Chondrocyte (in vitro differentiated cells): ENCODE measurements at regions not wholly inside any gene's neighbourhood (a gene's known extent, or its start where the extent isn't known, plus 50 kb on each side); places are given as distances from the start of the nearest gene placed in this dataset.

Experiments used
- DNase-seq: peaks from one replicate; pipeline ENCODE4 v3.0.0; 2021; ENCODE audit warnings: mixed read lengths, low spot score
- H3K27ac Mint-ChIP-seq: one replicate; pipeline ENCODE4 v1.8.0; 2021; ENCODE audit warnings: mild to moderate bottlenecking, moderate library complexity, mixed read lengths; ENCODE audit not compliant: unreplicated experiment
- H3K27me3 Mint-ChIP-seq: 2 replicates; pipeline ENCODE4 v1.8.0; 2021; ENCODE audit warnings: low read depth, mixed read lengths
- H3K36me3 Mint-ChIP-seq: 2 replicates; pipeline ENCODE4 v1.8.0; 2021; ENCODE audit warnings: low read depth, mixed read lengths
- H3K4me1 Mint-ChIP-seq: 2 replicates; pipeline ENCODE4 v1.8.0; 2021; ENCODE audit warnings: low read depth, mild to moderate bottlenecking, mixed read lengths
- H3K4me3 Mint-ChIP-seq: one replicate; pipeline ENCODE4 v1.8.0; 2021; ENCODE audit warnings: mild to moderate bottlenecking, moderate library complexity, mixed read lengths; ENCODE audit not compliant: unreplicated experiment
- H3K9me3 Mint-ChIP-seq: 2 replicates; pipeline ENCODE4 v1.8.0; 2021; ENCODE audit warnings: low read depth, mixed read lengths
- TF ChIP-seq, protein P1 (sequence below): fragments of 200-600 bp; sonication (generic); IDR thresholded peaks from 2 replicates; pipeline ENCODE4 v1.5.0; 2021; ENCODE audit warnings: antibody characterized with exemption, mild to moderate bottlenecking, moderate library complexity

DNA sequence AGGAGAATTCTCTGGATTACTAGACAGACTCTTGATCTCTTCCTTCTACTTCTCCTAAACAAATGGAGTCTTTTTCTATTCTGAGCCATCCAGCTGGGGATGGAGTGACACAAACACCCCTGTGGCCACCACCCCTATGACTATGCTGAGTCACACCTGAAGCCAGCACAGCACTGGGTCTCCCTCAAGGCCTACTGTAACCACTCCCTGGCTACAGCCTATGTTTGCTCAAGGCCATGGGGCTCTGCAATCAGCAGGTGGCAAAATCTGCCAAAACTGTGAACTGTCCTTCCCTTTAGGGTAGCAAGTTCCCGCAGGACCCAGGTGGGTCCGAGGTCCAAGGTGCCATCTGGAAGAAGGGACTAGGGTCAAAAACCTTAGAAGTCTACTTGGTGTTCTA is 132.3 kb downstream of the TINAG start:
- H3K4me3 Mint-ChIP-seq = no peak overlapping the region
- no peaks in the 10 kb centered on the region for H3K4me1 Mint-ChIP-seq
- H3K36me3 Mint-ChIP-seq = peaks cover 1% of the 10 kb centered on the region
- peaks cover 2% of the 10 kb centered on the region for H3K27me3 Mint-ChIP-seq
- TF ChIP-seq, protein P1, sequence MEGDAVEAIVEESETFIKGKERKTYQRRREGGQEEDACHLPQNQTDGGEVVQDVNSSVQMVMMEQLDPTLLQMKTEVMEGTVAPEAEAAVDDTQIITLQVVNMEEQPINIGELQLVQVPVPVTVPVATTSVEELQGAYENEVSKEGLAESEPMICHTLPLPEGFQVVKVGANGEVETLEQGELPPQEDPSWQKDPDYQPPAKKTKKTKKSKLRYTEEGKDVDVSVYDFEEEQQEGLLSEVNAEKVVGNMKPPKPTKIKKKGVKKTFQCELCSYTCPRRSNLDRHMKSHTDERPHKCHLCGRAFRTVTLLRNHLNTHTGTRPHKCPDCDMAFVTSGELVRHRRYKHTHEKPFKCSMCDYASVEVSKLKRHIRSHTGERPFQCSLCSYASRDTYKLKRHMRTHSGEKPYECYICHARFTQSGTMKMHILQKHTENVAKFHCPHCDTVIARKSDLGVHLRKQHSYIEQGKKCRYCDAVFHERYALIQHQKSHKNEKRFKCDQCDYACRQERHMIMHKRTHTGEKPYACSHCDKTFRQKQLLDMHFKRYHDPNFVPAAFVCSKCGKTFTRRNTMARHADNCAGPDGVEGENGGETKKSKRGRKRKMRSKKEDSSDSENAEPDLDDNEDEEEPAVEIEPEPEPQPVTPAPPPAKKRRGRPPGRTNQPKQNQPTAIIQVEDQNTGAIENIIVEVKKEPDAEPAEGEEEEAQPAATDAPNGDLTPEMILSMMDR = no peak
- DNase-seq = no peak
- no peak overlapping the region for H3K27ac Mint-ChIP-seq
- no peaks in the 10 kb centered on the region for H3K9me3 Mint-ChIP-seq

DNA sequence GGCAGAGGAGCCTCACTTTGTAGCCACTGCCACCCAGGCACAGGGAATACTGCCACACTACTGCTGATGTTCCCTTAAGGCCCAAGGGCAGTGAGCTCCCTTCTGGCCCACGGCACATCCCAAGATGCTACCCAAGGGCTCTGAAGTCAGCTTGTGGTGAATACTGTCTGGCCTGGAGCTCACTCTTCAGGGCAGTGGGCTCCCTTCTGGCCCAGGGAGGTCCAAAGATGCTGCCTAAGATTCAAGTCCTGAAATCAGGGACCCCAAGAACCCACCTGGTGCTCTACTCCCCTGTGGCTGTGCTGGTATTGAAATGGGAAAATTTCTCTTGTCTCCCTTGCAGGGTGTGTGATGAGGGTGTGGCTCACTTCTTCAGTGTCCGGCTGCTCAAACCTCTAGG is 132.8 kb downstream of the TINAG start:
- peaks cover 2% of the 10 kb centered on the region for H3K27me3 Mint-ChIP-seq
- no peaks in the 10 kb centered on the region for H3K9me3 Mint-ChIP-seq
- no peak overlapping the region for H3K4me3 Mint-ChIP-seq
- TF ChIP-seq, protein P1 = no peak
- no peaks in the 10 kb centered on the region for H3K4me1 Mint-ChIP-seq
- H3K36me3 Mint-ChIP-seq = peaks cover 1% of the 10 kb centered on the region
- DNase-seq = no peak
- H3K27ac Mint-ChIP-seq = no peak overlapping the region

DNA sequence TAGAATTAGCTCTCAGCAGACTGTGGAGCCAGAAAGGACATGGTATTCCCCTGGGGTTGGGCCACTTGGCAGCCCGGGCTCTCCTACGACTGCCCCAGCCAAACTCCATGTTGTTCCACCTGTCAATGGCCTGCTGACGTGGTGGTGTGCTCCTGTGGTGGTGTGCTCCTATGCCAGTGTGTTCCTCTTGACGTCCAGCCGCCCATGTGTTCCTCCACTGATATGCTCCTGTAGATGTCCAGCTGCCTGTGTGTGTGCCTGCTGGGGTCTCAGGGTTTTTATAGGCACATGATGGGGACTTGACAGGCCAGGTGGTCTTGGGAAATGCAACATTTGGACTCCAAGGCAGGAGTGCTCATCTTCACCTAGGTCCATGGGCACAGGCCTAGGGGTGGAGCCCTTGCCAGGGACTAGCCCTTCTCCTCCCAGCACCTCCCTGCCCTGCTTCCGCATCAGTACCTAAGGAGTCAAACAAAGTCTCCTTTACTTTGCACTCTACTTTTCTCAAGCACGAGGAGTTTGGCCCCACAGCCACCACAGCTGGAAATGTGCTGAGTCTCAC is 133.5 kb downstream of the TINAG start:
- DNase-seq = peak; percentile 52

DNA sequence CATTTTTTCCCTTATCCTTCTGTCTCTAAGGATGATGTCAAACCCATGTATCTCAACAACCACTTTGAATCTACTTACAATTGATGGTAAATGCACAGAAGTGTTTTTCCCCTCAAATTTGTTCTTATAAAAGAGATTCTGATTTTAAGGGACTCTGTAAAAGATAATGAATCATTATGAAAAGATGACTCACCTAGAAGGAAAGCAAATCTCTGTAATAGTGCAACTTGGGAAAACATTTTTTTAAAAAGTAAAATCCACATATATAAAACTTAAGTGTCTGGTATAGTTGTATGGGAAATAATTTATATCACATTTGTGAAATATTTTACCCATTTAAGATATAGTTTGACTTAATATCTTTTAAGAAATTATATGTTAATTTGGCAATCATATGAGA is 137.0 kb downstream of the TINAG start:
- Mint-ChIP-seq H3K36me3 (peaks cover 2% of the 10 kb centered on the region), H3K9me3 (no peaks in the 10 kb centered on the region), H3K4me1 (no peaks in the 10 kb centered on the region), H3K27ac (no peak overlapping the region), H3K4me3 (no peak overlapping the region), H3K27me3 (peaks cover 5% of the 10 kb centered on the region)
- TF ChIP-seq, protein P1 = no peak
- DNase-seq = no peak

More for the DNA sequence above, 133.5 kb downstream of the TINAG start:
- TF ChIP-seq, protein P1 = no peak
- H3K4me3 Mint-ChIP-seq = no peak overlapping the region
- no peaks in the 10 kb centered on the region for H3K4me1 Mint-ChIP-seq
- H3K27me3 Mint-ChIP-seq = peaks cover 4% of the 10 kb centered on the region
- H3K36me3 Mint-ChIP-seq = peaks cover 1% of the 10 kb centered on the region
- H3K27ac Mint-ChIP-seq = no peak overlapping the region
- H3K9me3 Mint-ChIP-seq = no peaks in the 10 kb centered on the region

DNA sequence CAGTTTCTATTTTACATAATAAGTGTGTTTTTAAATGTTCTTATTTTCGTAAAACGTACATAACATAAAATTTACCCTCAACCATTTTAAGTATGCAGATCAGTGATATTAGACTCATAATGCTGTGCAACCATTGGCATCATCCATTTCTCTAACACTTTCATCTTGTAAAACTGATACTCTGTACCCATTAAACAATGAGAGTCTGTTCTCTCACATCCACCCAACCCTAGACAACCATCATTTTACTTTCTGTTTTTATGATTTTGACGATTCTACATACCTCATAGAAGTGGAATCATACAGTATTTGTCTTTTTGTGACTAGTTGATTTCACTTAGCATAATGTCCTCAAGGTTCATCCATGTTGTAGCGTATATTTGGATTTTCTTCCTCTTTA is 140.4 kb downstream of the TINAG start:
- H3K27ac Mint-ChIP-seq = no peak overlapping the region
- no peaks in the 10 kb centered on the region for H3K4me1 Mint-ChIP-seq
- H3K27me3 Mint-ChIP-seq = peaks cover 5% of the 10 kb centered on the region
- DNase-seq = no peak
- H3K4me3 Mint-ChIP-seq = no peak overlapping the region
- H3K36me3 Mint-ChIP-seq = peaks cover 6% of the 10 kb centered on the region
- TF ChIP-seq, protein P1 = no peak
- peaks cover 5% of the 10 kb centered on the region for H3K9me3 Mint-ChIP-seq
